Ishikawa (cell line): ENCODE measurements at regions not wholly inside any gene's neighbourhood (a gene's known extent, or its start where the extent isn't known, plus 50 kb on each side); places are given as distances from the start of the nearest gene placed in this dataset.

Source experiments
- CEBPB ChIP-seq: IDR thresholded peaks from 2 replicates; pipeline ENCODE4 v1.6.1; 2012
- CREB1 ChIP-seq: IDR thresholded peaks from 2 replicates; pipeline ENCODE4 v1.6.1; 2012; ENCODE audit warnings: low read depth
- EGR1 ChIP-seq: IDR thresholded peaks from 2 replicates; pipeline ENCODE4 v1.6.1; 2012
- EP300 ChIP-seq: IDR thresholded peaks from 2 replicates; pipeline ENCODE4 v1.6.1; 2012; ENCODE audit warnings: borderline replicate concordance
- FOXM1 ChIP-seq: IDR thresholded peaks from 2 replicates; pipeline ENCODE4 v1.6.1; 2012; ENCODE audit warnings: low read depth, borderline replicate concordance
- NFIC ChIP-seq: IDR thresholded peaks from 2 replicates; pipeline ENCODE4 v1.6.1; 2012
- RAD21 ChIP-seq: IDR thresholded peaks from 2 replicates; pipeline ENCODE4 v1.6.1; 2012; ENCODE audit warnings: low read depth
- TAF1 ChIP-seq: IDR thresholded peaks from 2 replicates; pipeline ENCODE4 v1.6.1; 2012; ENCODE audit warnings: low read depth, mild to moderate bottlenecking
- TCF12 ChIP-seq: IDR thresholded peaks from 2 replicates; pipeline ENCODE4 v1.6.1; 2012; ENCODE audit warnings: low read depth
- TEAD4 ChIP-seq: IDR thresholded peaks from 2 replicates; pipeline ENCODE4 v1.6.1; 2012
- YY1 ChIP-seq: IDR thresholded peaks from 2 replicates; pipeline ENCODE4 v1.6.1; 2012; ENCODE audit warnings: low read depth
- ZBTB7A ChIP-seq: IDR thresholded peaks from 2 replicates; pipeline ENCODE4 v1.6.1; 2012; ENCODE audit warnings: low read depth
- TF ChIP-seq, protein P1 (sequence below): IDR thresholded peaks from 2 replicates; pipeline ENCODE4 v1.6.1; 2012
- TF ChIP-seq, protein P2 (sequence below): IDR thresholded peaks from 2 replicates; pipeline ENCODE4 v1.6.1; 2012; ENCODE audit warnings: low read depth, mild to moderate bottlenecking

GRCh38 chr6:135586844-135587243, 89.3 kb upstream of the AHI1 start:
- TF ChIP-seq TAF1 (no peak), EGR1 (no peak), EP300 (no peak), RAD21 (no peak), ZBTB7A (no peak), FOXM1 (no peak), YY1 (no peak), CREB1 (no peak), TCF12 (no peak), TEAD4 (no peak), NFIC (no peak), CEBPB (no peak)
- TF ChIP-seq, protein P1, sequence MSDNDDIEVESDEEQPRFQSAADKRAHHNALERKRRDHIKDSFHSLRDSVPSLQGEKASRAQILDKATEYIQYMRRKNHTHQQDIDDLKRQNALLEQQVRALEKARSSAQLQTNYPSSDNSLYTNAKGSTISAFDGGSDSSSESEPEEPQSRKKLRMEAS = no peak
- TF ChIP-seq, protein P2, sequence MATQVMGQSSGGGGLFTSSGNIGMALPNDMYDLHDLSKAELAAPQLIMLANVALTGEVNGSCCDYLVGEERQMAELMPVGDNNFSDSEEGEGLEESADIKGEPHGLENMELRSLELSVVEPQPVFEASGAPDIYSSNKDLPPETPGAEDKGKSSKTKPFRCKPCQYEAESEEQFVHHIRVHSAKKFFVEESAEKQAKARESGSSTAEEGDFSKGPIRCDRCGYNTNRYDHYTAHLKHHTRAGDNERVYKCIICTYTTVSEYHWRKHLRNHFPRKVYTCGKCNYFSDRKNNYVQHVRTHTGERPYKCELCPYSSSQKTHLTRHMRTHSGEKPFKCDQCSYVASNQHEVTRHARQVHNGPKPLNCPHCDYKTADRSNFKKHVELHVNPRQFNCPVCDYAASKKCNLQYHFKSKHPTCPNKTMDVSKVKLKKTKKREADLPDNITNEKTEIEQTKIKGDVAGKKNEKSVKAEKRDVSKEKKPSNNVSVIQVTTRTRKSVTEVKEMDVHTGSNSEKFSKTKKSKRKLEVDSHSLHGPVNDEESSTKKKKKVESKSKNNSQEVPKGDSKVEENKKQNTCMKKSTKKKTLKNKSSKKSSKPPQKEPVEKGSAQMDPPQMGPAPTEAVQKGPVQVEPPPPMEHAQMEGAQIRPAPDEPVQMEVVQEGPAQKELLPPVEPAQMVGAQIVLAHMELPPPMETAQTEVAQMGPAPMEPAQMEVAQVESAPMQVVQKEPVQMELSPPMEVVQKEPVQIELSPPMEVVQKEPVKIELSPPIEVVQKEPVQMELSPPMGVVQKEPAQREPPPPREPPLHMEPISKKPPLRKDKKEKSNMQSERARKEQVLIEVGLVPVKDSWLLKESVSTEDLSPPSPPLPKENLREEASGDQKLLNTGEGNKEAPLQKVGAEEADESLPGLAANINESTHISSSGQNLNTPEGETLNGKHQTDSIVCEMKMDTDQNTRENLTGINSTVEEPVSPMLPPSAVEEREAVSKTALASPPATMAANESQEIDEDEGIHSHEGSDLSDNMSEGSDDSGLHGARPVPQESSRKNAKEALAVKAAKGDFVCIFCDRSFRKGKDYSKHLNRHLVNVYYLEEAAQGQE = no peak
